SH-SY5Y (cell line): ENCODE measurements at regions not wholly inside any gene's neighbourhood (a gene's known extent, or its start where the extent isn't known, plus 50 kb on each side); places are given as distances from the start of the nearest gene placed in this dataset.

ENCODE experiments used
- GATA2 ChIP-seq: IDR thresholded peaks from 2 replicates; pipeline ENCODE4 v1.6.1; 2011; ENCODE audit warnings: mild to moderate bottlenecking, low read depth, low read length
- GATA3 ChIP-seq: IDR thresholded peaks from 2 replicates; pipeline ENCODE4 v1.6.1; 2011; ENCODE audit warnings: low read depth, mild to moderate bottlenecking, low read length, moderate library complexity

DNA sequence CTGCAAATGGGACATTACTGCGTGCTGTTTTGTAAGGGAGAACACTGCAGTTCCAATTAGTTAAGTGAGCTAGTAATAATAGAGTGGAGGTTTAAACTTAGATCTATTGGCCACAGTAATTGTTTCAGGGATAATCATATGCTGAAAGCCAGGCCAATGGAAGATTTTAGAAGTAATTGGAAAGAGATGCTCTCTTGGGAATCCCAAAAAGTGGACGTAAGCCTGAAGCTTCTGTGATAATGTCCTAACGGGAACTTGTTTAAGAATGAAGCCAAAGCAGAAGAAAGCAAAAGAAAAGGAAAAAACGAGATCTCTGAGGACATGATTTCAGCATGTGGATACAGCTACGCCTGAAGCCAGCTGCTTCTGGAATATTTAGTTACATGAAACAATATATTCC, 594.6 kb downstream of the SLC4A3 start:
- TF ChIP-seq GATA2 (no peak), GATA3 (no peak)
